Vagina (tissue), 2 donors: ENCODE measurements at regions not wholly inside any gene's neighbourhood (a gene's known extent, or its start where the extent isn't known, plus 50 kb on each side); places are given as distances from the start of the nearest gene placed in this dataset.
"Not testable (repeated sequence)": the region's sequence is repeated elsewhere in the genome, so short reads cannot be mapped to it uniquely, and the experiment has no call there.

Source experiments
- POLR2A ChIP-seq, 2 donors: fragments of 450-650 bp; IDR thresholded peaks; one replicate each; pipeline ENCODE4 v1.6.1; 2017; ENCODE audit warnings: antibody characterized with exemption in 2 of 2, mild to moderate bottlenecking in 2 of 2, moderate library complexity in 2 of 2
- TF ChIP-seq, protein P1 (sequence below), 3 experiments: fragments of 450-650 bp in 2 of 3; fragments of 200-600 bp in 1 of 3; sonication (generic) in 1 of 3; IDR thresholded peaks; one replicate each; pipeline ENCODE4 v1.5.1; 2017 to 2019; ENCODE audit warnings: antibody characterized with exemption in 3 of 3, mild to moderate bottlenecking in 2 of 3, moderate library complexity in 2 of 3

GRCh38 chr2:242104202-242104956 lies 234.8 kb downstream of the RTP5 start:
- TF ChIP-seq, protein P1, sequence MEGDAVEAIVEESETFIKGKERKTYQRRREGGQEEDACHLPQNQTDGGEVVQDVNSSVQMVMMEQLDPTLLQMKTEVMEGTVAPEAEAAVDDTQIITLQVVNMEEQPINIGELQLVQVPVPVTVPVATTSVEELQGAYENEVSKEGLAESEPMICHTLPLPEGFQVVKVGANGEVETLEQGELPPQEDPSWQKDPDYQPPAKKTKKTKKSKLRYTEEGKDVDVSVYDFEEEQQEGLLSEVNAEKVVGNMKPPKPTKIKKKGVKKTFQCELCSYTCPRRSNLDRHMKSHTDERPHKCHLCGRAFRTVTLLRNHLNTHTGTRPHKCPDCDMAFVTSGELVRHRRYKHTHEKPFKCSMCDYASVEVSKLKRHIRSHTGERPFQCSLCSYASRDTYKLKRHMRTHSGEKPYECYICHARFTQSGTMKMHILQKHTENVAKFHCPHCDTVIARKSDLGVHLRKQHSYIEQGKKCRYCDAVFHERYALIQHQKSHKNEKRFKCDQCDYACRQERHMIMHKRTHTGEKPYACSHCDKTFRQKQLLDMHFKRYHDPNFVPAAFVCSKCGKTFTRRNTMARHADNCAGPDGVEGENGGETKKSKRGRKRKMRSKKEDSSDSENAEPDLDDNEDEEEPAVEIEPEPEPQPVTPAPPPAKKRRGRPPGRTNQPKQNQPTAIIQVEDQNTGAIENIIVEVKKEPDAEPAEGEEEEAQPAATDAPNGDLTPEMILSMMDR (IDR thresholded peaks at IDR 0.05) = not testable (repeated sequence)
- TF ChIP-seq POLR2A (IDR thresholded peaks at IDR 0.05) = not testable (repeated sequence)
